Stomach (tissue), 8 donors: ENCODE measurements at regions not wholly inside any gene's neighbourhood (a gene's known extent, or its start where the extent isn't known, plus 50 kb on each side); places are given as distances from the start of the nearest gene placed in this dataset.

Experiments
- DNase-seq, 2 donors: peaks; one replicate each; pipeline versions ENCODE4 v3.0.0 to v3.0.0-alpha.2; 2013 to 2019
- H3K27ac ChIP-seq, 5 donors: fragments of 200-600 bp in 4 of 5; sonication (generic) in 4 of 5; one replicate each; pipeline ENCODE4 v1.5.1; 2013 to 2019; ENCODE audit warnings: mild to moderate bottlenecking in 1 of 5, moderate library complexity in 1 of 5
- H3K27me3 ChIP-seq, 3 donors: fragments of 200-600 bp; sonication (generic); one replicate each; pipeline ENCODE4 v1.5.1; 2017 to 2019; ENCODE audit warnings: mixed run types in 1 of 3
- H3K36me3 ChIP-seq, 4 donors: fragments of 200-600 bp; sonication (generic); 1 replicate in 3 of 4; 2 replicates in 1 of 4; pipeline ENCODE4 v1.5.1; 2016 to 2019
- H3K4me1 ChIP-seq, 4 donors: fragments of 200-600 bp; sonication (generic); one replicate each; pipeline ENCODE4 v1.5.1; 2016 to 2019
- H3K4me3 ChIP-seq, 4 donors: fragments of 200-600 bp; sonication (generic) in 3 of 4; one replicate each; pipeline ENCODE4 v1.5.1; 2016 to 2019; ENCODE audit warnings: mild to moderate bottlenecking in 1 of 4
- H3K9me3 ChIP-seq, 4 donors: fragments of 200-600 bp; sonication (generic); one replicate each; pipeline ENCODE4 v1.5.1; 2016 to 2019
- CTCF ChIP-seq, 7 experiments: fragments of 450-650 bp in 4 of 7; fragments of 200-600 bp in 3 of 7; sonication (generic) in 3 of 7; IDR thresholded peaks; one replicate each; pipeline ENCODE4 v1.5.1; 2016 to 2019; ENCODE audit warnings: antibody characterized with exemption in 7 of 7, control low read depth in 2 of 7, mild to moderate bottlenecking in 1 of 7
- EP300 ChIP-seq: sonication (generic); formaldehyde crosslinking; IDR thresholded peaks from one replicate; pipeline ENCODE4 v1.6.1; 2017; ENCODE audit warnings: antibody characterized with exemption
- POLR2A ChIP-seq, 4 donors: fragments of 450-650 bp; IDR thresholded peaks; one replicate each; pipeline ENCODE4 v1.6.1; 2016; ENCODE audit warnings: antibody characterized with exemption in 4 of 4, control low read depth in 2 of 4, mild to moderate bottlenecking in 1 of 4, moderate library complexity in 1 of 4
- POLR2AphosphoS5 ChIP-seq, 3 donors: sonication (generic); formaldehyde crosslinking; IDR thresholded peaks; one replicate each; pipeline ENCODE4 v1.6.1; 2016; ENCODE audit warnings: antibody characterized with exemption in 3 of 3
- WGBS, 5 donors: extraction: QIAGEN DNeasy Blood & Tissue Kit in 3 of 5; methylation state at CpG; one replicate each; pipeline versions ENCODE4 v1.1.5 to v1.1.7; 2013 to 2018; 5-methylcytosine and 5-hydroxymethylcytosine counted together
- intact Hi-C: fragments of 100-400 bp; cut with DNase I; formaldehyde crosslinking; loops from one replicate; pipeline ENCODE4 v1.15.1; 2023; ENCODE audit warnings: low total_unique reads
- donor health status: healthy with polysubstance abuse.
- donor health status: Bipolar disorder and iron deficiency.
- donor health status: healthy.

DNA sequence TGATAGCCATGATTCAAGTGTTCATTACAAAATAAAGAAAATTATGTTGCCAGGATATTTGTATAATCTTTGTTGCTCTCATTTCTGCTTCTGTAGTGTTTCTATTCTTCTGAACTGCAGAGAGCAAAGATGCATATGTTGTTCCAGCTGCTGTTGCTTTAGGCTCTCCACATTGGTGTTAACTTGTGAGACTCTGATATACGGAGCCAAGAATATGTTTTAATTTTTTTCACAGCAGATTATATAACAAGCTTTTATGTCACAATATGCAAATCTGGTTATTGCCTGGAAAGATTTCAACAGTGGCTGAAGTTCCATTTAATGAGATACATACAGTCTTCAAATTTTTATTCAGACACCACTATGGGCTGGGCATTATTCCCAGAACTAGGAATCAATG lies 655.0 kb downstream of the GRXCR1 start:
- no peaks in the 10 kb centered on the region for H3K27me3 ChIP-seq
- H3K4me1 ChIP-seq: no peaks in the 10 kb centered on the region
- WGBS, 5 donors: 25 to 59% (median 48%) methylated on average over 1 of the region's 1 CpG
- no peak for TF ChIP-seq POLR2AphosphoS5 (IDR thresholded peaks at IDR 0.05)
- TF ChIP-seq CTCF (IDR thresholded peaks at IDR 0.05): no peak
- no peak for TF ChIP-seq EP300
- TF ChIP-seq POLR2A (IDR thresholded peaks at IDR 0.05): no peak
- no peak overlapping the region for H3K4me3 ChIP-seq
- DNase-seq: peak in 1 of 2 donors; percentile 2
- intact Hi-C loops: no loop called here
- H3K27ac ChIP-seq: no peak overlapping the region
- peaks cover 0 to 12% (median 7%) of the 10 kb centered on the region in 4 donors for H3K9me3 ChIP-seq
- no peaks in the 10 kb centered on the region for H3K36me3 ChIP-seq

DNA sequence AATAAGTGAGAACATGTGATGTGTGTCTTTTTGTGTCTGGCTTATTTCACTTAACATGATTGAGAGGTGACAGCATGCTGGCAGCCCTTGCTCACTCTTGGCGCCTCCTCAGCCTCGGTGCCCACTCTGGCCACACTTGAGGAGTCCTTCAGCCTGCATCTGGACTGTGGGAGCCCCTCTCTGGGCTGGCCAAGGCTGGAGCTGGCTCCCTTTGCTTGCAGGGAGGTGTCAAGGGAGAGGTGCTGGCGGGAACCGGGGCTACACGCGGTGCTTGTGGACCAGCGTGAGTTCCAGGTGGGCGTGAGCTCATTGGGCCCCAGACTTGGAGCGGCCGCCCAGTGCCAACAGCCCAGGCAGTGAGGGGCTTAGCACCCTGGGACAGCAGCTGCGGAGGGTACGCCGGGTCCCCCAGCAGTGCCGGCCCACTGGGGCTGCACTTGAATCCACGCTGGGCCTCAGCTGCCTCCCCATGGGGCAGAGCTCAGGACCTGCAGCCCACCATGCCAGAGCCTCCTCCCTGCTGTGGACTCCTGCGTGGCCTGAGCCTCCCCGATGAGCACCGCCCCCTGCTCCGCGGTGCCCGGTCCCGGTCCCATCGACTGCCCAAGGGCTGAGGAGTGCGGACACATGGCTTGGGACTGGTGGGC lies 658.6 kb downstream of the GRXCR1 start:
- Histone ChIP-seq H3K27ac (no peak overlapping the region), H3K36me3 (no peaks in the 10 kb centered on the region), H3K4me1 (no peaks in the 10 kb centered on the region), H3K4me3 (no peak overlapping the region), H3K9me3 (peaks cover 3 to 25% (median 17%) of the 10 kb centered on the region in 4 donors), H3K27me3 (no peaks in the 10 kb centered on the region)
- intact Hi-C loops: no loop called here
- no peak for DNase-seq
- TF ChIP-seq CTCF (IDR thresholded peaks at IDR 0.05) (no peak), POLR2A (IDR thresholded peaks at IDR 0.05) (no peak), POLR2AphosphoS5 (IDR thresholded peaks at IDR 0.05) (no peak), EP300 (no peak)
- WGBS, 5 donors: 85 to 92% (median 88%) methylated on average over 13 to 24 of the region's 24 CpGs

DNA sequence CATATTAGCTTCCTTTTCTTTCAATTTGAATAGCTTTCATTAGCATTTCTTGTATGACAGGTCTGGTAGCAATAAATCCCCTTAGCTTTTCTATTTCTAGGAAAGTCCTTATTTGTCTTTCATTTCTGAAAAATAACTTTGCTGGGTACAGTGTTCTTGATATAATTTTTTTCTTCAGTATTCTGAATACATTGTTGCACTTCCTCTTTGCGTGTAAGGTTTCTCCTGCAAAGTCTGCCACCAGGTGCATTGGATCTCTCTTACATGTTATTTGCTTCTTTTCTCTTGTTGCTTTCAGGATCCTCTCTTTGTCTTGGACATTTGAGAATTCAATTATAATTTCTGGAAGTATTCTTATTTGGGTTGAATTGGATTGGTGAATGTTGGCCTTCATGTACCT lies 663.7 kb downstream of the GRXCR1 start:
- Histone ChIP-seq H3K36me3 (no peaks in the 10 kb centered on the region), H3K4me3 (no peak overlapping the region), H3K4me1 (no peaks in the 10 kb centered on the region), H3K27me3 (no peaks in the 10 kb centered on the region), H3K9me3 (peaks cover 3 to 20% (median 12%) of the 10 kb centered on the region in 4 donors), H3K27ac (no peak overlapping the region)
- intact Hi-C loops: no loop called here
- 89 to 97% (median 94%) methylated on average over 1 of the region's 1 CpG for WGBS, 5 donors
- TF ChIP-seq POLR2AphosphoS5 (IDR thresholded peaks at IDR 0.05): no peak
- TF ChIP-seq CTCF (IDR thresholded peaks at IDR 0.05): no peak
- no peak for TF ChIP-seq EP300
- no peak for TF ChIP-seq POLR2A (IDR thresholded peaks at IDR 0.05)
- no peak for DNase-seq

DNA sequence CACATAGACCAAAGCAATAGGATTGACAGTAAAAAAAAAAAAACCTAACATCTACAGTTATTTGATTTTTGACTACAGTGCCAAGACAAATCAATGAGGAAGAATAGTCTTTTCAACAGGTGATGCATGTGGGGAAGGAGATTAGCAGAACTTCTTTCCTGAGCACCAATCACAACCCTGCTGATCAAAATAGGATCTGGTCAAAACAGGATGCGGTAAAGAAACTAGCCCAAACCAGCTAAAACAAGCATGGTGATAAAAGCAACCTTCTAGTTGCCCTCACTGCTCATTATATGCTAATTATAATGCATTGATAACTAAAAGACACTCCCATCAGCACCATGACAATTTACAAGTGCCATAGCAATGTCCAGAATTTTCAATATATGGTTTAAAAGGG lies 667.5 kb downstream of the GRXCR1 start:
- no peaks in the 10 kb centered on the region for H3K36me3 ChIP-seq
- no peak overlapping the region for H3K27ac ChIP-seq
- H3K27me3 ChIP-seq: no peaks in the 10 kb centered on the region
- no peaks in the 10 kb centered on the region for H3K9me3 ChIP-seq
- 87 to 96% (median 92%) methylated on average over 1 of the region's 1 CpG for WGBS, 5 donors
- intact Hi-C loops: no loop called here
- no peaks in the 10 kb centered on the region for H3K4me1 ChIP-seq
- TF ChIP-seq CTCF (IDR thresholded peaks at IDR 0.05): no peak
- DNase-seq: no peak
- H3K4me3 ChIP-seq: no peak overlapping the region
